ENCODE measurements at regions not wholly inside any gene's neighbourhood (a gene's known extent, or its start where the extent isn't known, plus 50 kb on each side); places are given as distances from the start of the nearest gene placed in this dataset.

GRCh38 chr16:5187402-5187952 lies 89.9 kb upstream of the EEF2KMT start:
- TF ChIP-seq POLR2A (IDR thresholded peaks at IDR 0.05; ENCODE audit: low read depth, low read length), result no peak
- no peak for TF ChIP-seq TAF1 (IDR thresholded peaks at IDR 0.05; ENCODE audit: borderline replicate concordance, low read depth, low read length)

All from GM12892 (cell line).